ENCODE measurements at regions not wholly inside any gene's neighbourhood (a gene's known extent, or its start where the extent isn't known, plus 50 kb on each side); places are given as distances from the start of the nearest gene placed in this dataset.
"Not testable (repeated sequence)": the region's sequence is repeated elsewhere in the genome, so short reads cannot be mapped to it uniquely, and the experiment has no call there.

DNA sequence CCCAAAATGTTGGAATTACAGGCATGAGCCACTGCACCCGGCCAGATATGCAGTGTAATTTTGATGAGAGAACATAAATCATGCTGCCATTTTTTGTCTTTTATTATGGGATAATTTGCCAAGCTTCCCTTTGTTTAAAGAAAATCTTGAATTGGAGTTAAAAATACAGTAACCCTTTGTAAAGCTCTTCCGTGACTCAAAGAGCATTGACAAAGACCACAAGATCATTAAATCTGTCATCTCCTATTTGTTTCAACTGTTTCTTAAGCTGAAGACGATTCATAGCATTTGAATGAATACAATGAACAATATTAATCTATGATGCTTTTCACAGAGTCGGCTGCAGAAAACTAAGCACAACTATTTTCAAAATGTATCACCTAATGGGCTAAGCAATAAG lies 132.6 kb downstream of the ANAPC4 start:
- Histone ChIP-seq H3K36me3 (ENCODE audit: insufficient read depth) (no peaks in the 10 kb centered on the region), H3K9ac (no peak overlapping the region), H3K27ac (no peak overlapping the region), H3K4me3 (IDR thresholded peaks at IDR 0.05; ENCODE audit: insufficient read depth, low read depth, low read length) (no peak overlapping the region), H3K79me2 (ENCODE audit: insufficient read depth, low read depth) (no peaks in the 10 kb centered on the region), H2AFZ (ENCODE audit: low read depth) (no peak overlapping the region), H3K27me3 (ENCODE audit: insufficient read depth, low read depth) (no peaks in the 10 kb centered on the region), H3K4me2 (no peak overlapping the region), H4K20me1 (ENCODE audit: insufficient read depth) (no peaks in the 10 kb centered on the region), H3K4me1 (ENCODE audit: low read depth, poor library complexity, severe bottlenecking) (no peaks in the 10 kb centered on the region)
- TF ChIP-seq, protein P1, sequence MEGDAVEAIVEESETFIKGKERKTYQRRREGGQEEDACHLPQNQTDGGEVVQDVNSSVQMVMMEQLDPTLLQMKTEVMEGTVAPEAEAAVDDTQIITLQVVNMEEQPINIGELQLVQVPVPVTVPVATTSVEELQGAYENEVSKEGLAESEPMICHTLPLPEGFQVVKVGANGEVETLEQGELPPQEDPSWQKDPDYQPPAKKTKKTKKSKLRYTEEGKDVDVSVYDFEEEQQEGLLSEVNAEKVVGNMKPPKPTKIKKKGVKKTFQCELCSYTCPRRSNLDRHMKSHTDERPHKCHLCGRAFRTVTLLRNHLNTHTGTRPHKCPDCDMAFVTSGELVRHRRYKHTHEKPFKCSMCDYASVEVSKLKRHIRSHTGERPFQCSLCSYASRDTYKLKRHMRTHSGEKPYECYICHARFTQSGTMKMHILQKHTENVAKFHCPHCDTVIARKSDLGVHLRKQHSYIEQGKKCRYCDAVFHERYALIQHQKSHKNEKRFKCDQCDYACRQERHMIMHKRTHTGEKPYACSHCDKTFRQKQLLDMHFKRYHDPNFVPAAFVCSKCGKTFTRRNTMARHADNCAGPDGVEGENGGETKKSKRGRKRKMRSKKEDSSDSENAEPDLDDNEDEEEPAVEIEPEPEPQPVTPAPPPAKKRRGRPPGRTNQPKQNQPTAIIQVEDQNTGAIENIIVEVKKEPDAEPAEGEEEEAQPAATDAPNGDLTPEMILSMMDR (conservative IDR thresholded peaks at IDR 0.05; ENCODE audit: low read depth, low read length) = no peak

DNA sequence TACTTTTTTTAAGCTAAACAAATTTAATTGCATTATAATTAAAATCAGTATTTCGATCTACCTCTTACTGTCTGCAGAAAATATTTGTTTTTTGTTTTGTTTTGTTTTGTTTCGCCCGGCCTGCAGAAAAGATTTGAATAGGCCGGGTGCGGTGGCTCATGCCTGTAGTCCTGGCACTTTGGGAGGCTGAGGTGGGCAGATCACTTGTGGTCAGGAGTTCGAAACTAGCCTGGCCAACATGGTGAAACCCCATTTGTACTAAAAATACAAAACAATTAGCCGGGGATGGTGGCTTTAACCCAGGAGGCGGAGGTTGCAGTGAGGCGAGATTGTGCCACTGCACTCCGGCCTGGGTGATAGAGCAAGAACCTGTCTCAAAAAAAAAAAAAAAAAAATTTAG lies 134.8 kb downstream of the ANAPC4 start:
- H4K20me1 ChIP-seq (ENCODE audit: insufficient read depth); H3K9ac ChIP-seq; H3K36me3 ChIP-seq (ENCODE audit: insufficient read depth); H3K4me3 ChIP-seq (IDR thresholded peaks at IDR 0.05; ENCODE audit: insufficient read depth, low read depth, low read length); H3K27ac ChIP-seq; H3K4me2 ChIP-seq; H2AFZ ChIP-seq (ENCODE audit: low read depth); H3K27me3 ChIP-seq (ENCODE audit: insufficient read depth, low read depth); H3K4me1 ChIP-seq (ENCODE audit: low read depth, poor library complexity, severe bottlenecking); H3K79me2 ChIP-seq (ENCODE audit: insufficient read depth, low read depth): not testable (repeated sequence)

DNA sequence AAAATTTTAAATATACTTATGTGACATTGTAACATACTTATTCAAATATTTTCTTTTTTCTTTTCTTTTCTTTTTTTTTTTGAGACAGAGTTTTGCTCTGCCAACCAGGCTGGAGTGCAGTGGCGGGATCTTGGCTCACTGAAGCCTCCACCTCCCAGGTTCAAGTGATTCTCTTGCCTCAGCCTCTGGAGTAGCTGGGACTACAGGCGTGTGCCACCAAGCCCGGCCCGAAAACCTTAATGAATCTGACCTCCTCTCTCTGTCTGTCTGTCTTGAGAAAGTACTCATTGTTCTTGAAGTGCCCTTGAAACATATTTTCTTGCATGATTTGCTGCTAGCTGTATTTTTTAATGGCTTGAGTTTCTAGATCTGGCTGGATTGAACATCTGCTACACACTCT lies 136.8 kb downstream of the ANAPC4 start:
- TF ChIP-seq, protein P1 (conservative IDR thresholded peaks at IDR 0.05; ENCODE audit: low read depth, low read length) = no peak
- Histone ChIP-seq H3K36me3 (ENCODE audit: insufficient read depth) (no peaks in the 10 kb centered on the region), H4K20me1 (ENCODE audit: insufficient read depth) (no peaks in the 10 kb centered on the region), H3K27me3 (ENCODE audit: insufficient read depth, low read depth) (no peaks in the 10 kb centered on the region), H3K27ac (no peak overlapping the region), H3K9ac (no peak overlapping the region), H3K4me1 (ENCODE audit: low read depth, poor library complexity, severe bottlenecking) (no peaks in the 10 kb centered on the region), H3K79me2 (ENCODE audit: insufficient read depth, low read depth) (no peaks in the 10 kb centered on the region), H3K4me3 (IDR thresholded peaks at IDR 0.05; ENCODE audit: insufficient read depth, low read depth, low read length) (no peak overlapping the region), H3K4me2 (no peak overlapping the region), H2AFZ (ENCODE audit: low read depth) (no peak overlapping the region)

DNA sequence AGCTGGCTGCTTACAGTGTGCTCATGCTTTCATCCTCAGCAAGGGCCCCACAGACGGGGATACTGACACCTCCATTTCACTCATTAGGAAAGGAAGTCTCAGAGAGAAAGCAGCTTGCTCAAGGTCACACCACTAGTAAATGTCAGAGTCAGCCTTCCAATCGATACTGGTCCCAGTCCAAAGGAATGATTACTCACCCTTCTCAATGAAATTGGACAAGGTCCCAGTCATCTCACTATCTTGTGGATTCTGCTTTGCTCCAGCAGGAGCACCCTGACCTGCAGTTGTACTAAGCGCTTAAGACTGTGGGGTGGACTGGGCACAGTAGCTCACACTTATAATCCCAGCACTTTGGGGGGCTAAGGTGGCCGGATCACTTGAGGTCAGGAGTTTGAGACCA lies 132.2 kb upstream of the SLC34A2 start:
- no peaks in the 10 kb centered on the region for H3K79me2 ChIP-seq (ENCODE audit: insufficient read depth, low read depth)
- no peaks in the 10 kb centered on the region for H3K27me3 ChIP-seq (ENCODE audit: insufficient read depth, low read depth)
- no peak overlapping the region for H3K27ac ChIP-seq
- no peak overlapping the region for H2AFZ ChIP-seq (ENCODE audit: low read depth)
- no peaks in the 10 kb centered on the region for H4K20me1 ChIP-seq (ENCODE audit: insufficient read depth)
- no peak overlapping the region for H3K9ac ChIP-seq
- no peaks in the 10 kb centered on the region for H3K36me3 ChIP-seq (ENCODE audit: insufficient read depth)
- no peaks in the 10 kb centered on the region for H3K4me1 ChIP-seq (ENCODE audit: low read depth, poor library complexity, severe bottlenecking)
- H3K4me3 ChIP-seq (IDR thresholded peaks at IDR 0.05; ENCODE audit: insufficient read depth, low read depth, low read length) = no peak overlapping the region
- no peak overlapping the region for H3K4me2 ChIP-seq
- TF ChIP-seq, protein P1 (conservative IDR thresholded peaks at IDR 0.05; ENCODE audit: low read depth, low read length) = no peak

DNA sequence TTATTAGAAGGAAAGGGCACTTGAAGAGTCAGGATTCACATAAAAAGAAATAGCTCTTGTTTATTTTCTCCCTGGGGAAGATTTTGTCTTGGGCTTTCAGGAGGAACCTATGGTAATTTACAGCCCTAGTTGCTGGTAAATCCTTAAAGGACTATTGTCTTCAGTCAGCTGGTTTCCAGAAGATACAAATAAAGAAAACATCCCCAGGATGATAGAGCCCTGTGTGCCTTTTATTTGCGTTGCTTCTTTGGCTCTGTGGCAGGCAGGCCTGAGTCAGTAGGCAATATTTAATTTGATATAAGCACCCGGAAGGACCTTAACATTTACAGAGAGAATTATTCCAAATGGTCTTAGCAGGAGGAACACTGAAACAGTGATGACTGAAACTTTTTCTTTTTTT lies 131.0 kb upstream of the SLC34A2 start:
- Histone ChIP-seq H3K9ac (no peak overlapping the region), H3K36me3 (ENCODE audit: insufficient read depth) (no peaks in the 10 kb centered on the region), H3K4me3 (IDR thresholded peaks at IDR 0.05; ENCODE audit: insufficient read depth, low read depth, low read length) (no peak overlapping the region), H3K4me1 (ENCODE audit: low read depth, poor library complexity, severe bottlenecking) (no peaks in the 10 kb centered on the region), H3K4me2 (no peak overlapping the region), H2AFZ (ENCODE audit: low read depth) (no peak overlapping the region), H3K27me3 (ENCODE audit: insufficient read depth, low read depth) (no peaks in the 10 kb centered on the region), H3K79me2 (ENCODE audit: insufficient read depth, low read depth) (no peaks in the 10 kb centered on the region), H3K27ac (no peak overlapping the region), H4K20me1 (ENCODE audit: insufficient read depth) (no peaks in the 10 kb centered on the region)
- TF ChIP-seq, protein P1 (conservative IDR thresholded peaks at IDR 0.05; ENCODE audit: low read depth, low read length) = no peak
